Uterus (tissue), 3 donors: ENCODE measurements at regions not wholly inside any gene's neighbourhood (a gene's known extent, or its start where the extent isn't known, plus 50 kb on each side); places are given as distances from the start of the nearest gene placed in this dataset.
"Not testable (repeated sequence)": the region's sequence is repeated elsewhere in the genome, so short reads cannot be mapped to it uniquely, and the experiment has no call there.

Experiments used
- DNase-seq, 2 donors: peaks; one replicate each; pipeline ENCODE4 v3.0.0-alpha.2; 2019 to 2020
- H3K27ac ChIP-seq, 2 donors: fragments of 200-600 bp; sonication (generic); 1 replicate in 1 of 2; 2 replicates in 1 of 2; pipeline ENCODE4 v1.5.1; 2016 to 2018
- H3K27me3 ChIP-seq, 2 donors: fragments of 200-600 bp; sonication (generic); one replicate each; pipeline ENCODE4 v1.5.1; 2018 to 2019; ENCODE audit warnings: control low read depth in 1 of 2
- H3K36me3 ChIP-seq, 2 donors: fragments of 200-600 bp; sonication (generic); one replicate each; pipeline ENCODE4 v1.5.1; 2019; ENCODE audit warnings: control low read depth in 1 of 2
- H3K4me1 ChIP-seq, 2 donors: fragments of 200-600 bp; sonication (generic); one replicate each; pipeline ENCODE4 v1.5.1; 2018 to 2019; ENCODE audit warnings: control low read depth in 1 of 2
- H3K4me3 ChIP-seq, 2 donors: fragments of 200-600 bp; sonication (generic); 1 replicate in 1 of 2; 2 replicates in 1 of 2; pipeline ENCODE4 v1.5.1; 2018 to 2019; ENCODE audit warnings: mild to moderate bottlenecking in 1 of 2
- H3K9me3 ChIP-seq, 2 donors: fragments of 200-600 bp; sonication (generic); one replicate each; pipeline ENCODE4 v1.5.1; 2019; ENCODE audit warnings: control low read depth in 1 of 2
- CTCF ChIP-seq, 4 experiments: fragments of 200-600 bp in 2 of 4; fragments of 450-650 bp in 2 of 4; sonication (generic) in 2 of 4; IDR thresholded peaks; one replicate each; pipeline ENCODE4 v1.5.1; 2016 to 2019; ENCODE audit warnings: antibody characterized with exemption in 4 of 4, mild to moderate bottlenecking in 2 of 4, moderate library complexity in 1 of 4
- POLR2A ChIP-seq, 2 donors: fragments of 450-650 bp; IDR thresholded peaks; one replicate each; pipeline ENCODE4 v1.6.1; 2016; ENCODE audit warnings: antibody characterized with exemption in 2 of 2, mild to moderate bottlenecking in 1 of 2, moderate library complexity in 1 of 2
- intact Hi-C: fragments of 100-400 bp; cut with DNase I; formaldehyde crosslinking; loops from one replicate; pipeline ENCODE4 v1.15.1; 2023; ENCODE audit warnings: low total_unique reads
- donor health status: DM: yes; HTN: yes; CAD: no.

GRCh38 chr10:37067576-37067975 lies 57.8 kb upstream of the ANKRD30A start:
- intact Hi-C loops: no loop called here
- DNase-seq: no peak

GRCh38 chr10:37062296-37062695 lies 63.1 kb upstream of the ANKRD30A start:
- H3K36me3 ChIP-seq, H3K4me1 ChIP-seq, H3K27me3 ChIP-seq, H3K4me3 ChIP-seq, DNase-seq, H3K27ac ChIP-seq, H3K9me3 ChIP-seq, intact Hi-C loops: not testable (repeated sequence)

More at GRCh38 chr10:37067576-37067975, 57.8 kb upstream of the ANKRD30A start:
- H3K4me3 ChIP-seq: no peak overlapping the region
- H3K4me1 ChIP-seq: no peaks in the 10 kb centered on the region
- H3K27ac ChIP-seq: no peak overlapping the region
- H3K27me3 ChIP-seq: no peaks in the 10 kb centered on the region
- H3K36me3 ChIP-seq: no peaks in the 10 kb centered on the region
- H3K9me3 ChIP-seq: no peaks in the 10 kb centered on the region
- no peak for TF ChIP-seq POLR2A (IDR thresholded peaks at IDR 0.05)
- TF ChIP-seq CTCF (IDR thresholded peaks at IDR 0.05): no peak

GRCh38 chr10:37057261-37057660 lies 68.1 kb upstream of the ANKRD30A start:
- intact Hi-C loops: no loop called here
- H3K27ac ChIP-seq: no peak overlapping the region
- no peaks in the 10 kb centered on the region for H3K9me3 ChIP-seq
- H3K4me3 ChIP-seq: no peak overlapping the region
- no peaks in the 10 kb centered on the region for H3K4me1 ChIP-seq
- no peaks in the 10 kb centered on the region for H3K27me3 ChIP-seq
- no peak for DNase-seq
- TF ChIP-seq CTCF (IDR thresholded peaks at IDR 0.05): no peak
- no peaks in the 10 kb centered on the region for H3K36me3 ChIP-seq

- TF ChIP-seq POLR2A (IDR thresholded peaks at IDR 0.05) (no peak), CTCF (IDR thresholded peaks at IDR 0.05) (no peak)
- intact Hi-C loops: no loop called here
- no peak for DNase-seq
- Histone ChIP-seq H3K4me3 (no peak overlapping the region), H3K36me3 (no peaks in the 10 kb centered on the region), H3K4me1 (no peaks in the 10 kb centered on the region), H3K27ac (no peak overlapping the region), H3K9me3 (peaks cover 0 to 2% of the 10 kb centered on the region in 2 donors), H3K27me3 (no peaks in the 10 kb centered on the region)
These were observed 71.9 kb upstream of the ANKRD30A start for GRCh38 chr10:37053476-37053875.

- H3K4me1 ChIP-seq, intact Hi-C loops, H3K4me3 ChIP-seq, H3K36me3 ChIP-seq, DNase-seq, H3K27me3 ChIP-seq, H3K27ac ChIP-seq, H3K9me3 ChIP-seq: not testable (repeated sequence)
These were observed 75.4 kb upstream of the ANKRD30A start for GRCh38 chr10:37049982-37050381.

GRCh38 chr10:37044319-37044718 lies 81.1 kb upstream of the ANKRD30A start:
- H3K4me3 ChIP-seq, DNase-seq, H3K4me1 ChIP-seq, H3K27ac ChIP-seq, H3K27me3 ChIP-seq, H3K9me3 ChIP-seq, intact Hi-C loops, H3K36me3 ChIP-seq: not testable (repeated sequence)

- no peaks in the 10 kb centered on the region for H3K9me3 ChIP-seq
- no peak overlapping the region for H3K4me3 ChIP-seq
- no peak for TF ChIP-seq CTCF (IDR thresholded peaks at IDR 0.05)
- no peak for TF ChIP-seq POLR2A (IDR thresholded peaks at IDR 0.05)
- no peak for DNase-seq
- no peaks in the 10 kb centered on the region for H3K27me3 ChIP-seq
- no peaks in the 10 kb centered on the region for H3K4me1 ChIP-seq
- intact Hi-C loops: no loop called here
- H3K36me3 ChIP-seq: no peaks in the 10 kb centered on the region
- H3K27ac ChIP-seq: no peak overlapping the region
These were observed 89.5 kb upstream of the ANKRD30A start for GRCh38 chr10:37035853-37036252.
